Mesenchymal stem cell (in vitro differentiated cells and primary cell): ENCODE measurements at regions not wholly inside any gene's neighbourhood (a gene's known extent, or its start where the extent isn't known, plus 50 kb on each side); places are given as distances from the start of the nearest gene placed in this dataset.

Experiments used
- DNase-seq: peaks from one replicate; pipeline ENCODE4 v3.0.0-alpha.2; 2013
- H2AFZ ChIP-seq: one replicate; pipeline ENCODE4 v1.6.1; 2013; ENCODE audit warnings: low read depth, mild to moderate bottlenecking, control low read depth, inconsistent platforms, low read length, moderate library complexity
- H2AK5ac ChIP-seq: 2 replicates; pipeline ENCODE4 v1.6.1; 2013; ENCODE audit warnings: low read length, moderate library complexity, mild to moderate bottlenecking, inconsistent platforms; ENCODE audit not compliant: severe bottlenecking
- H2BK120ac ChIP-seq: one replicate; pipeline ENCODE4 v1.6.1; 2013; ENCODE audit warnings: low read depth, mild to moderate bottlenecking, inconsistent platforms, low read length, moderate library complexity
- H2BK12ac ChIP-seq, 2 experiments: one replicate each; pipeline ENCODE4 v1.6.1; 2013; ENCODE audit warnings: inconsistent platforms in 2 of 2, low read length in 2 of 2, mild to moderate bottlenecking in 2 of 2, moderate library complexity in 2 of 2, control low read depth in 1 of 2
- H2BK15ac ChIP-seq: one replicate; pipeline ENCODE4 v1.6.1; 2013; ENCODE audit warnings: mild to moderate bottlenecking, low read depth, inconsistent platforms; ENCODE audit not compliant: poor library complexity, severe bottlenecking
- H2BK5ac ChIP-seq: 2 replicates; pipeline ENCODE4 v1.6.1; 2013; ENCODE audit warnings: low read depth, mild to moderate bottlenecking, low read length, control low read depth, inconsistent platforms; ENCODE audit not compliant: poor library complexity, severe bottlenecking
- H3K14ac ChIP-seq, 2 experiments: one replicate each; pipeline ENCODE4 v1.6.1; 2013; ENCODE audit warnings: inconsistent platforms in 2 of 2, low read length in 2 of 2, control low read depth in 1 of 2, mild to moderate bottlenecking in 1 of 2, moderate library complexity in 1 of 2
- H3K18ac ChIP-seq, 2 experiments: one replicate each; pipeline ENCODE4 v1.6.1; 2013; ENCODE audit warnings: inconsistent platforms in 2 of 2, low read length in 2 of 2, control low read depth in 1 of 2, low read depth in 1 of 2, mild to moderate bottlenecking in 1 of 2
- H3K23ac ChIP-seq, 2 experiments: one replicate each; pipeline ENCODE4 v1.6.1; 2013; ENCODE audit warnings: inconsistent platforms in 2 of 2, low read length in 2 of 2, mild to moderate bottlenecking in 2 of 2, moderate library complexity in 2 of 2, control low read depth in 1 of 2
- H3K27ac ChIP-seq: 2 replicates; pipeline ENCODE4 v1.5.1; 2013; ENCODE audit warnings: mild to moderate bottlenecking, moderate library complexity, low read length, control low read depth, inconsistent platforms; ENCODE audit not compliant: poor library complexity, severe bottlenecking
- H3K27me3 ChIP-seq, 2 experiments: 2 replicates each; pipeline versions ENCODE4 v1.6.1 to v1.7.0; 2013; ENCODE audit warnings: low read length in 2 of 2, mild to moderate bottlenecking in 2 of 2, moderate library complexity in 2 of 2, control low read depth in 1 of 2, inconsistent platforms in 1 of 2; ENCODE audit not compliant: control insufficient read depth in 1 of 2, insufficient read depth in 1 of 2
- H3K36me3 ChIP-seq, 2 experiments: 2 replicates each; pipeline versions ENCODE4 v1.6.1 to v1.7.0; 2013; ENCODE audit warnings: low read length in 2 of 2, control low read depth in 1 of 2, inconsistent platforms in 1 of 2, low read depth in 1 of 2, mild to moderate bottlenecking in 1 of 2; ENCODE audit not compliant: insufficient read depth in 2 of 2, control insufficient read depth in 1 of 2
- H3K4ac ChIP-seq, 2 experiments: one replicate each; pipeline ENCODE4 v1.6.1; 2013; ENCODE audit warnings: inconsistent platforms in 2 of 2, low read length in 2 of 2, mild to moderate bottlenecking in 2 of 2, moderate library complexity in 2 of 2, control low read depth in 1 of 2, low read depth in 1 of 2
- H3K4me1 ChIP-seq: 2 replicates; pipeline ENCODE4 v1.6.1; 2013; ENCODE audit warnings: low read depth, low read length, control low read depth; ENCODE audit not compliant: control insufficient read depth, insufficient read depth
- H3K4me2 ChIP-seq: 2 replicates; pipeline ENCODE4 v1.6.1; 2013; ENCODE audit warnings: low read length, mild to moderate bottlenecking, inconsistent platforms; ENCODE audit not compliant: poor library complexity, severe bottlenecking
- H3K4me3 ChIP-seq, 2 experiments: 2 replicates each; pipeline versions ENCODE4 v1.5.1 to v1.7.0; 2013; ENCODE audit warnings: low read length in 2 of 2, mild to moderate bottlenecking in 2 of 2, control low read depth in 1 of 2, low read depth in 1 of 2; ENCODE audit not compliant: insufficient read depth in 1 of 2
- H3K79me1 ChIP-seq: replicated peaks from 2 replicates; pipeline ENCODE4 v1.6.1; 2013; ENCODE audit warnings: mild to moderate bottlenecking, control low read depth, low read length, inconsistent platforms; ENCODE audit not compliant: poor library complexity, severe bottlenecking
- H3K9ac ChIP-seq: 2 replicates; pipeline ENCODE4 v1.7.0; 2013; ENCODE audit warnings: mild to moderate bottlenecking, low read length, moderate library complexity
- H3K9me3 ChIP-seq: 2 replicates; pipeline ENCODE4 v1.7.0; 2013; ENCODE audit warnings: mild to moderate bottlenecking, low read length; ENCODE audit not compliant: control insufficient read depth
- H4K8ac ChIP-seq: one replicate; pipeline ENCODE4 v1.6.1; 2013; ENCODE audit warnings: inconsistent platforms, mild to moderate bottlenecking, low read length, moderate library complexity
- H4K91ac ChIP-seq: one replicate; pipeline ENCODE4 v1.6.1; 2013; ENCODE audit warnings: mild to moderate bottlenecking, low read length, inconsistent platforms
- WGBS: methylation state at CpG from one replicate; pipeline ENCODE4 v1.1.7; 2013; ENCODE audit warnings: mixed read lengths; 5-methylcytosine and 5-hydroxymethylcytosine counted together

DNA sequence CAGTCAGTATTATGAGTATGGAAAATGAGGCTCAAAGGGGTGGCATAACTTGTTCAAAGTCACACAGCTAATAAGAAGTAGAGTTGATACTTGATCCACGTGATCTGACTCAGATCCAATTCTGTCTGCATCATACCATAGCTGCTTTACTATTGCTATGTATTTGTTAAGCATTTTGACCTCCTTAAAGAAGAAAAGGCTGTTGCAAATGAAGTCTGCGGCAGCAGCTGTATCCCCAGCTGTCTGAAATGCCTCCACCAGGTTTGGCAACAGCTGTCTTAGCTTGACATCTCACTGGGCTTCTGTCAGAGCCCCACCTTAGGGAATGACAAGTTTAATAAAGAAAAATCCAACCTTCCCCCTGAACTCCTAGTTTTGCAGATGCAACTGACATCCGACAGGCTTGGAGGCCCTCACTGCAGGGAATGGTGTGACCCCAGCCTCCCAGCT is 75.6 kb upstream of the SLC44A1 start:
- 80% methylated on average over 3 of the region's 3 CpGs for WGBS
- no peak overlapping the region for H2BK120ac ChIP-seq
- H3K9me3 ChIP-seq, result no peaks in the 10 kb centered on the region
- no peak overlapping the region for H3K4me3 ChIP-seq
- no peak overlapping the region for H4K91ac ChIP-seq
- no peak overlapping the region for H2BK5ac ChIP-seq
- no peak overlapping the region for H2AFZ ChIP-seq
- H3K9ac ChIP-seq, result no peak overlapping the region
- H2BK12ac ChIP-seq, result no peak overlapping the region
- no peak overlapping the region for H3K4ac ChIP-seq
- no peaks in the 10 kb centered on the region for H3K79me1 ChIP-seq
- H3K36me3 ChIP-seq, result no peaks in the 10 kb centered on the region
- DNase-seq, result no peak
- H3K4me2 ChIP-seq, result no peak overlapping the region
- H2AK5ac ChIP-seq, result no peak overlapping the region
- H3K27me3 ChIP-seq, result no peaks in the 10 kb centered on the region
- H3K4me1 ChIP-seq, result no peaks in the 10 kb centered on the region
- no peak overlapping the region for H3K27ac ChIP-seq
- H2BK15ac ChIP-seq, result no peak overlapping the region
- H3K14ac ChIP-seq, result no peak overlapping the region
- H3K23ac ChIP-seq, result no peak overlapping the region
- no peak overlapping the region for H3K18ac ChIP-seq
- H4K8ac ChIP-seq, result no peak overlapping the region

DNA sequence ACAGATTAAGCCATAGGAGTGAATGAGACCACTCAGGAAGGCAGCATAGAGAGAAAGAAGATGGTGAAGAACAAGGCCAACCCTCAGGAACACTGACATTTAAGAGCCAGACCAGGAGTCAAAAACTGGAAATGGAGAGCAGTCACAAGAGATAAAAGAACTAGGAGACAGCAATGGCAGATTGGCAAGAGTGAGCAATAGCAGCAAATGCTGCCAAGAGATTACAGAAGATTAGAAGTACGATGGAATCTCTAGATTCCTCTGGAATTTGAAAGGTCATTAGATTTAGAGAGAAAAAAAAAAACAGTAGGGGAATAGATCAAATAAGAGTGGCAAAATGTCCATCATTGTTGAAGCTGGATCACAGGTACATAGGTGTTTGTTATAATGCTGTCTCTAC is 73.4 kb upstream of the SLC44A1 start:
- H3K4me3 ChIP-seq, result no peak overlapping the region
- H3K14ac ChIP-seq, result no peak overlapping the region
- no peak overlapping the region for H2AFZ ChIP-seq
- no peak overlapping the region for H2AK5ac ChIP-seq
- no peak overlapping the region for H3K9ac ChIP-seq
- no peak overlapping the region for H3K4me2 ChIP-seq
- H3K9me3 ChIP-seq, result no peaks in the 10 kb centered on the region
- no peaks in the 10 kb centered on the region for H3K4me1 ChIP-seq
- no peak for DNase-seq
- no peak overlapping the region for H3K27ac ChIP-seq
- H3K79me1 ChIP-seq, result no peaks in the 10 kb centered on the region
- no peak overlapping the region for H4K91ac ChIP-seq
- WGBS, result 27% methylated on average over 1 of the region's 1 CpG
- H3K23ac ChIP-seq, result no peak overlapping the region
- H2BK12ac ChIP-seq, result no peak overlapping the region
- no peak overlapping the region for H2BK120ac ChIP-seq
- no peak overlapping the region for H3K4ac ChIP-seq
- H3K27me3 ChIP-seq, result no peaks in the 10 kb centered on the region
- H2BK5ac ChIP-seq, result no peak overlapping the region
- no peak overlapping the region for H2BK15ac ChIP-seq
- no peak overlapping the region for H3K18ac ChIP-seq
- no peak overlapping the region for H4K8ac ChIP-seq
- H3K36me3 ChIP-seq, result no peaks in the 10 kb centered on the region

DNA sequence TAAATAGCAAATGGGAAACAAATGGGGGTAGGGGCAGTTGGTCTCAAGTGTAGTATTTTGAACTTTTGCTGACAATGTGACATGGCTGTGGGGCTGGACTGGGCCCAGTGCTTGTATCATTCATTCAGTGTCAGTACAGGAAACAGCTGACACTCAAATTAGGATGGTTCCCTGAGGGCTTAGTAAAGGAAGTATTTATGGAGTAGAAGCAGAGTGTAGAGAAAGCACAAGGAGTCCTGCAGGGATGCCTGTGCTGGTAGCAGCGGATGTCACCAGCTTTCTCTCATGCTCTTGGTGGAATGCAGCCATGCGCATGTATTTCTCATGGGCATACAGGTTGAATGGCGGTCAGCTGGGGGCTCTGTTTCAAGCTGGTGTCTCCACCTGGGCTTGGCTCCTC is 72.9 kb upstream of the SLC44A1 start:
- no peaks in the 10 kb centered on the region for H3K27me3 ChIP-seq
- no peak overlapping the region for H2BK5ac ChIP-seq
- H2AK5ac ChIP-seq, result no peak overlapping the region
- H3K27ac ChIP-seq, result no peak overlapping the region
- no peak overlapping the region for H3K23ac ChIP-seq
- no peak overlapping the region for H3K4me3 ChIP-seq
- no peak overlapping the region for H3K4me2 ChIP-seq
- no peak overlapping the region for H2AFZ ChIP-seq
- DNase-seq, result no peak
- no peak overlapping the region for H3K4ac ChIP-seq
- no peaks in the 10 kb centered on the region for H3K79me1 ChIP-seq
- H4K91ac ChIP-seq, result peak overlapping the region; percentile 2
- H4K8ac ChIP-seq, result no peak overlapping the region
- H2BK15ac ChIP-seq, result no peak overlapping the region
- no peak overlapping the region for H3K9ac ChIP-seq
- no peak overlapping the region for H3K14ac ChIP-seq
- 82% methylated on average over 3 of the region's 3 CpGs for WGBS
- H3K9me3 ChIP-seq, result no peaks in the 10 kb centered on the region
- no peaks in the 10 kb centered on the region for H3K36me3 ChIP-seq
- no peak overlapping the region for H2BK120ac ChIP-seq
- H3K4me1 ChIP-seq, result no peaks in the 10 kb centered on the region
- H2BK12ac ChIP-seq, result no peak overlapping the region
- H3K18ac ChIP-seq, result no peak overlapping the region

DNA sequence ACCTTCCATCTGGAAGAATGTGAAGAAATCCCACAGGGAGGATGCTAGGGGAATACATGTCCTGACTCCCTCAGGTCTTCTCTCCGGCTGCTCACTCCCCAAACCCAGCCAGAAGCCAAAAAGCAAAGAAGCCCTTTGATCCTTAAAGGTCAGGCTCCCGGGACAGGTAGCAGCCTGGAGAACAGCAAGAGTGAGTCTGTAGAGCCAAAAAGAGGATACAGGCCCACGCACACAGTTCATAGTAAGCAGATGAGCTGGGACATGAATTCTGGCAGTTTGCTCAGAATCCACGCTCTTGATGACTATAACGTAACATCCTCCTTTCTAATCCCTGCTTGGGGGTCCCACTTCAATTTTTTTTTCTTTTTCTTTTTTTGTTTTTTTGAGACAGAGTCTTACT is 72.0 kb upstream of the SLC44A1 start:
- Histone ChIP-seq H2BK12ac (no peak overlapping the region), H3K27ac (no peak overlapping the region), H3K79me1 (no peaks in the 10 kb centered on the region), H2AFZ (no peak overlapping the region), H3K14ac (no peak overlapping the region), H2AK5ac (no peak overlapping the region), H3K9ac (no peak overlapping the region), H3K4me1 (no peaks in the 10 kb centered on the region), H3K4ac (no peak overlapping the region), H3K9me3 (no peaks in the 10 kb centered on the region), H2BK15ac (no peak overlapping the region), H4K91ac (no peak overlapping the region), H4K8ac (no peak overlapping the region), H3K27me3 (no peaks in the 10 kb centered on the region), H2BK5ac (no peak overlapping the region), H3K36me3 (no peaks in the 10 kb centered on the region), H3K4me2 (no peak overlapping the region), H3K4me3 (no peak overlapping the region), H2BK120ac (no peak overlapping the region), H3K23ac (no peak overlapping the region), H3K18ac (no peak overlapping the region)
- DNase-seq, result no peak
- WGBS, result 82% methylated on average over 5 of the region's 5 CpGs
